ENCODE measurements at regions not wholly inside any gene's neighbourhood (a gene's known extent, or its start where the extent isn't known, plus 50 kb on each side); places are given as distances from the start of the nearest gene placed in this dataset.

- TF ChIP-seq EZH2 (IDR thresholded peaks at IDR 0.05; ENCODE audit: borderline replicate concordance) = no peak
- TF ChIP-seq, protein P1, sequence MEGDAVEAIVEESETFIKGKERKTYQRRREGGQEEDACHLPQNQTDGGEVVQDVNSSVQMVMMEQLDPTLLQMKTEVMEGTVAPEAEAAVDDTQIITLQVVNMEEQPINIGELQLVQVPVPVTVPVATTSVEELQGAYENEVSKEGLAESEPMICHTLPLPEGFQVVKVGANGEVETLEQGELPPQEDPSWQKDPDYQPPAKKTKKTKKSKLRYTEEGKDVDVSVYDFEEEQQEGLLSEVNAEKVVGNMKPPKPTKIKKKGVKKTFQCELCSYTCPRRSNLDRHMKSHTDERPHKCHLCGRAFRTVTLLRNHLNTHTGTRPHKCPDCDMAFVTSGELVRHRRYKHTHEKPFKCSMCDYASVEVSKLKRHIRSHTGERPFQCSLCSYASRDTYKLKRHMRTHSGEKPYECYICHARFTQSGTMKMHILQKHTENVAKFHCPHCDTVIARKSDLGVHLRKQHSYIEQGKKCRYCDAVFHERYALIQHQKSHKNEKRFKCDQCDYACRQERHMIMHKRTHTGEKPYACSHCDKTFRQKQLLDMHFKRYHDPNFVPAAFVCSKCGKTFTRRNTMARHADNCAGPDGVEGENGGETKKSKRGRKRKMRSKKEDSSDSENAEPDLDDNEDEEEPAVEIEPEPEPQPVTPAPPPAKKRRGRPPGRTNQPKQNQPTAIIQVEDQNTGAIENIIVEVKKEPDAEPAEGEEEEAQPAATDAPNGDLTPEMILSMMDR (IDR thresholded peaks at IDR 0.05; ENCODE audit: poor library complexity) = no peak
Observed at GRCh38 chr5:147989994-147990393, 73.8 kb upstream of the SPINK5 start.

Data from hepatocyte (in vitro differentiated cells).